LHCN-M2 (cell line): ENCODE measurements at regions not wholly inside any gene's neighbourhood (a gene's known extent, or its start where the extent isn't known, plus 50 kb on each side); places are given as distances from the start of the nearest gene placed in this dataset.

Source experiments
- DNase-seq: peaks from one replicate; pipeline ENCODE4 v3.0.0-alpha.2; 2012; ENCODE audit warnings: low read depth

DNA sequence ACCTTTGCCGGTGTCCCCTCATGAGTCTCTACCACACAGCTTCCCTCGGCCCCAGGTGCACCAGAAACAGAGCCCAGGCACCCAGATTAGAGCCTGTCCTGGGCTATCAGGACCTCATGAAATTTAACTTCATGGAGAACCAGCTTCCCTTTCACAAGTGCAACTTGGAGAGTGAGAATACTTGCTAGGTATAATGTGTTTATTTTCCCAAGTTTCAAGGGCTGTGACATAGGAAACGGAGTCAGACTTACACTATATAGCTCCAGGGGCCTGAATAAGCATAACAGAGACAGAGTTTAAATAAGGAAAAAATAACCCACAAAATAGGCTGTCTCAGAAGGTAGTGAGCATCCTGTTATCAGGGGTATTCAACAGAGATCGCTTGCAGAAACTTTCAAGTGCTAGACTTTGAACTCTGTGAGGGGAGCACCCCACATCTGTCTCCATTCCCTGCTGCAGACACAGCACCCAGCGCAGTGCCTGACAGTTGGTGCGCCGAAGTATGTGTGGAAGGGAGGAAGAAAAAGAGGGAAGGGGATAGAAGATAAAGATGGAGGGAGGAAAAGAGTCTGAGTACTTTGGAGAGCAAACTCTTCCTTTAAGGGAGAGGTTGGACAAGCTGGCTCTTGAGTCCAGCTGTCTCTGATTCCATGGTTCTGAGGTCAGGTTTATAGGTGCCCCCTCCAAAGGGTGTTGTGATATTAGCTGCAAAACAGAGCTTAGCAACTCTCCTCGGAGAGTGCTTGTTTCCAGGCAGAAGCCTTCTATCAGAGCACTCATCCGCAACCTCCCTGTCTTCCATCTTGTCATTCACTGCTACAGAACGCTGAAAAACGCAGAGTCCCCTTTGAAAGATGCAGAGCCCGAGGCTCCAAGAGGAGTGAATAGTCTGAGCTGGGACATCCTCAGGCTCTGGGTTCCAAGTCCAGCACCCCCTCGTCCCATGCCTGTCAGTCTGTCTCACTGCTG is 84.8 kb downstream of the CPN2 start:
- DNase-seq = no peak

DNA sequence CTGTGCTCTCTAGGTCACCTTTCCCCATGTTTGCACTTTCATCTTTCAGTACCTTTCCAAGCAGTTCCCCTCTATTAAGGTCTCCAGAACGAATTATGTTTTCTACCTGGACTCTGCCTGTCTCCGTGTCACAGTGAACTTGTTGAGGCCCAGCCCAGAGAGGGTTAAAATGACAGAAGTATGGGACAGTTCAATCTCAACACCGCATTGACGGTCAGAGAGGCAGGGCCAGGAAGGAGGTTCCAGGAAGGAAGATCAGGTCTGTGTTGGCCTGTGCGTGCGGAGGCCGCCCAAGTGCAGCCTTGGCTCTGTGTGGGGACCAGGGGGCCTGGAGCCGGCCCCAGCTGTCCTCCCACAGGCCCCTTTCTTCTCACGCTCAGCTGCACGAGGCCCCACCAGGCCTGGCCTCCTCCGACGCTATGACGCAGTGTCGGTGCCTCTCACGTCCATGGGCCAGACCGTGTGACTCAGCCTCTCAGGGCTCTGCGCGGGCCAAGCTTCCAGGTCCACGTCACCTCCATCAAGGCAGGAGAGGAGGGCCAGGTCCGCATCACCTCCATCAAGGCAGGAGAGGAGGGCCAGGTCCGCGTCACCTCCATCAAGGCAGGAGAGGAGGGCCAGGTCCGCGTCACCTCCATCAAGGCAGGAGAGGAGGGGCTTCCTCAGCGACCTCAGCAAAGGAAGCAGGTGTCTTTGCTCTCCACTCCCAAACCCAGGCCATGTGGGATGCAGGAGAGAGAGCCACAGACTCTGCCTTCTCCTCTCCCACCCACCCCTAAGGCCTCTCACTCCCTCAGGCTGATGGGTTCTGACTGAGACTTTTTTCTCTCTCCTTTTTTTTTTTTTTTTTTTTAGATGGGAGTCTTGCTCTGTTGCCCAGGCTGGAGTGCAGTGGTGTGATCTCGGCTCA is 83.1 kb downstream of the CPN2 start:
- DNase-seq = no peak

DNA sequence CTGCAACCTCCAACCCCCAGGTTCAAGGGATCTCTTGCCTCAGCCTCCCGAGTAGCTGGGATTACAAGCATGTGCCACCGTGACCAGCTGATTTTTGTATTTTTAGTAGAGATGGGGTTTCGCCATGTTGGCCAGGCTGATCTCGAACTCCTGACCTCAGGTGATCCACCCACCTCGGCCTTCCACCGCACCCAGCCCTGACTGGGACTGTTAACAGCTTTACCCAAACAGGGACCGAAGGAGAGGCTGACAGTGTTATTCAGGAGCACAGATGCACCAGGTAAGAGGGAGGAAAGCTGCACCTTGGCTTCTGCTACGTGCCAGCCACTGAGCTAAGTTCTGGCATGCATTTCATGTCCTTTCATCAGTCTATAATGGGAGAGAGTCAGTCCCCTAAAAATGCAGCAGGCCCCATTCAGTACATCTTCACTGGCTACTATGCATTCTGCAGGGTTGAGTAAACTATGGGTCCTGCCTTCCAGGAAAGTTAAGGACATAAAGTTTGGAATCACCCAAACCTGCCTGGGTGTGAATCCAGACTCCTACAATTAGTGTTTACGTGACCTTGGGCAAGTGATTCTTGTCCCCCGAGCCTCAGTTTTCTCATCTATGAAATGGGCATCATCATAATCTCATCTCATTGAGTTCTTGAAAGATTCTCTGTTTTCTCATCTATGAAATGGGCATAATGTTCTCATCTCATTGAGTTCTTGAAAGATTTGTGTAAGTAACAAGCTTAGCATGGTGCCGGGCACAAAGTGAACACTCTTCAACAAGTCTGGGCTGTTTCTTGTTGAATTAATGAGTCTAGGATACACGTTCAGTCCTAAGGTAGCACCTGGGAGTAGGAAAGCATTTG is 82.2 kb downstream of the CPN2 start:
- no peak for DNase-seq

DNA sequence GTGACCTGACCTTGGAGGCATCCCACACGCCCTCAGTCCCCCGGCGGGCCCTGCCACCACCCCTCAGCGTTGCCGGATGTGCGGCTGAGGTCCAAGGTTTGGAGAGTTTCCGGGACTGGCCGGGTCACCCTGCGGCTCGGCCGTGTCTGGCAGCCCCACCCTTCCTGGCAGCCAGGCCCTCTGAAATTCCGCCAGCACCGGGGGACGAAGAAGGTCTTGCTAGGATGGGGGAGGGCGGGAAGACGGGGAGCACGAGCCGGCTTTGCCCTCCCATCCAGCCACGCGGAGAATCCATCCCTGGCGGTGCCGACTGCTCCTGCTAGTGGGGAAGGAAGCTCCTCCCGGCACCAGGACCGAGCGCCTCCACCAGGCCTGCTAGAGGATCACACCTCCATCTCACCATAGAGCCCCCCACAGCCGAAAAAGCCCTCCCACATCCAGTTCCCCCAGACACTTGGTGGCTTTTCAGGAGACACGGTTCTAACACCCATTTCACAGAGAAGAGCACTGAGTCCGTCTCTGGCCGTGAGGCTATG is 81.5 kb downstream of the CPN2 start:
- DNase-seq = no peak

DNA sequence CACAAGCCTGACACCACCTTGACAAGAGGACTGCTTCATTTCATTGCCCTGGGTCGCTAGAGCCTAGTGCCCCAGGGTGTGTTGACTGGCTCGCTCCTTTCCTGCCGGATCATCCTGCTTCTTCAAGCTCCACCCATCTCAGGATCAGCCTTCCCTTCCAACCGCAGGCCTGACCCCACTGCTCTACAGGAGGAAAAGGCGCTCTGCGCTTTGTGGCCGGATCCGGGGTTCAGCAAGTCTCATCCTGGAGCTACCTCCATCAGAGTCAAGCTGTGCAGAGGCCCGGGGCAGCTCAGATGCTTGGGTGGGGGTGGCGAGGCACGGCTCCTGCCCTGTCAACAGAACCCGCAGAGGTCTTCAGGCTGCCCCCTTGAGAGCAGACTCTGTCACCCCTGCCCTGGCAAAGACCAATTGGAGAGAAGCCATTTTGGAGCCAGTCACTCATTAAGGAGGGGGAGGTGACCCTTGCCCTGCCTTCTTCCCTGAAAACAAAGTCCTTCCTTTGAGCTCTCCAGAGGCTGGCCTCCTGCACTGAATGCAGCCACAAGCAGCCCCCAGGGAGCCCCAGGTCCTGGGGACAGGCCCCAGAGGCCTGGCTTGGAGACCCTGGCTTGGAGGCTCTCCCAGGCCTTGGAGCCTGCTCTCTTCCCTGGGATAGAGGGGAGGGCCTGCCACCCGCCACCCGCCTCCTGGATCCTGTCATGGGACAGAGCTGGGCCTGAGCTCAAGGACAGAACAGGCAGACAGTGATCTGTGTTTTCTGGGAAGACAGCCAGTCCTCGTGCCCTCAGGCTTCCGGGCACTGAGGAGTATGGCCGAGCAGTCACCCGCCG is 80.3 kb downstream of the CPN2 start:
- DNase-seq = peak; percentile 35

DNA sequence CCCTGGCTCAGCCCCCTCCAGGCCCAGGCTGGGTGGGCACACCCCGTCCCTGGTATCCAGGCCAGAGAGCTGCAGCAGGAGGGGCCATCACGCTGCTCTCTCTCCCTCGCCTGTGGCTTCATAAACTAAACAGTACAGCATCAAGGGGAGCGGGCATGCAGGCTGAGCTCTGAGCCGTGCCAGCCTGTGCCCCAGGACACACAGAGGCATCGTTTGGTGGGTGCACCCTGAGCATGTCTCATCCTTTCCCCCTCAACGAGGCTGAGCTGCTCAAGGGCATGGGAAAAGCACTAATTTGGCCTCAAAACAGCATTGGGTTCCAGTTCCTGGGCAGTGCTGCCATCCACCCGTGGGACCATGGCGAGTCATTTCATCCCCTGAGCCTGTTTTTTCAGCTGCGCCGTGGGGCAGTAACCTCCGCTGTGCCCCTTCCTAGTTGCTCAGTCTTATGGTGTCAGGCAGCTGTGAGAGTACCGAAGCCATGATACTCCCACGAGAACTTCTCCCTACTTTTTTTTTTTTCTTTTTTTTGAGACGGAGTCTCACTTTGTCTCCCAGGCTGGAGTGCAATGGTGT is 79.6 kb downstream of the CPN2 start:
- peak; percentile 66 for DNase-seq

DNA sequence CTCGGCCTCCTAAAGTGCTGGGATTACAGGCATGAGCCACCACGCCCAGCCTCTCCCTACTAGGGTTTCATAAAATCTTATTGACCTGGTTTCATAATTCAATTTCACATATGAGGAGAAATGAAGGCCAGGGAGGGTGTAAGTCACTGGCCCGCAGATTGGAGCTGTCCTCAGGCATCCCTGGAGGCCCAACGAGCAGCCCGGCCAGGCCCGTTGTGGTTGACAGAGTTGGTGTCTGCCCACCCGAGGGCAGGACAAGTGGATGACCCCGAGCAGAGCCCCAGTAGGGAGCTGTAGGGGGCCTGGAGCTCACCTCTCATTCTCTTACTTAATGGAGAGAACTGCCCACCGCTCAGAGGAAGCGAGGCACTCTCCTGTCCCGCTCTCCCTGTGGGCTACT is 78.9 kb downstream of the CPN2 start:
- DNase-seq = no peak

DNA sequence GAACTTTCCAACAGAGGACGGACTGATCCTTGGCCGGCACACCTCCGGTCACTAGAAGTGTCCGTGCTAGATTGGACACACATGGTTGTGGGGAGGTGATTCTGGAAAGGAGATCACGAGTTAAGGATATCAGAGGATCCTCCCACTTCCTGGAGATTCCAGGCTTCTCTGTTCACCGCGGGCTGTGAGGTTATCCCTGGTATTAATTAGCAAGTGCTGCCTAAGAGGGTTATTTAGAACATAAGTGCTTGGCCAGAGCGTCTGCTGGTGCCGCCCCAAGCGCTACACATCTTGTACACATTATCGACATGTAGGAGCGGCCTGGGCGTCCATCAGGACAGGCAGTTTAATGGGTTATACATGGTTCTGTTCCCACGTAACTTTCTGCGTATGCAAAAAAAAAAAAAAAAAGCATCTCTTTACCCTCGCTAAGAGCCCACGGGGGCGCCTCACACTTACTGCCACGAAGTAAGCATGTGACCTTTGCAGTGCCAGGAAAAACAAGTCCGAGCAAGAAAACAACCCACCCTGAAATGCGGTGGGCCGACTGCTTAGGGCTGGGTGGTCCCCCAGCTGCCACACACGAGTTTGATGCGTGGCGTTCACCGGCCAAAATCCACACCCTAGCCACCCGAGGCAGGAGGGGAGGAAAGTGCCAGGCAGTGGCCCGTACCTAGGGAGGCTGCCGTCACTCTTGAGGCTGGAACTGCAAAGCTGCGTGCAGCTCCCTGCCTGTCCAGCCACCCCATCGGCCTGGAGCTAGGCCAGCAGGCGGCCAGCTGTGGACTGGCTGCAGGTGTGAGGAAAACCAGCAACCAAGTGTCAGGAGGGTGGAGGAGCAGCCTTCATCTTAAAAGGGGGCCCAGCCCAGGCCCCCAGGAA is 78.0 kb downstream of the CPN2 start:
- DNase-seq = no peak

DNA sequence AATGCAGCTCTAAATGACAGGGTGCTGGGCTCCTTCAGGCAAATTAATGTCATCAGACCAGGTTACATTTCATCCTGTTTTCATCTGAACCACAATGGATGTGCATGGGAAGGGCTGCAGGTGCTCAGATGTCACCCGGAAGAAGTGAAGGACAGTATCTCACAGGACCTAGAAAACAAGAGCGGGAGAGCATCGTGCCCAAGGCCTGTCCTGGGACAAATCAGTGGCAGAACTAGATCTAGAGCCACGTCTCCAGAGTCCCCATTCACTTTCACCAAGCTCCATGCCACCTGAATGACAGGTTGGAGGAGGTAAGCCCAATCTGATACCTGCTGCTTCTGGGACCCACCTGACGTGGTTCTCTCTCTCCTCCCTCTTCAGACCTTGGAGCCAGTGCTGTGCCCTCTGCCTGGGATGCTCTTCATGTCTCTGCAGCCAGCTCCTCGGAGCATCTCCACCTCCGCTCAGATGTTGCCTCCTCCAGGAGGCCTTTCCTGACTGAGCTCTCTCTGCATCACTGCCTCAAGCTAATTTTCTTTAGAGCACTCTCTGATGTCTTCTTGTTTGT is 77.3 kb downstream of the CPN2 start:
- DNase-seq = no peak

DNA sequence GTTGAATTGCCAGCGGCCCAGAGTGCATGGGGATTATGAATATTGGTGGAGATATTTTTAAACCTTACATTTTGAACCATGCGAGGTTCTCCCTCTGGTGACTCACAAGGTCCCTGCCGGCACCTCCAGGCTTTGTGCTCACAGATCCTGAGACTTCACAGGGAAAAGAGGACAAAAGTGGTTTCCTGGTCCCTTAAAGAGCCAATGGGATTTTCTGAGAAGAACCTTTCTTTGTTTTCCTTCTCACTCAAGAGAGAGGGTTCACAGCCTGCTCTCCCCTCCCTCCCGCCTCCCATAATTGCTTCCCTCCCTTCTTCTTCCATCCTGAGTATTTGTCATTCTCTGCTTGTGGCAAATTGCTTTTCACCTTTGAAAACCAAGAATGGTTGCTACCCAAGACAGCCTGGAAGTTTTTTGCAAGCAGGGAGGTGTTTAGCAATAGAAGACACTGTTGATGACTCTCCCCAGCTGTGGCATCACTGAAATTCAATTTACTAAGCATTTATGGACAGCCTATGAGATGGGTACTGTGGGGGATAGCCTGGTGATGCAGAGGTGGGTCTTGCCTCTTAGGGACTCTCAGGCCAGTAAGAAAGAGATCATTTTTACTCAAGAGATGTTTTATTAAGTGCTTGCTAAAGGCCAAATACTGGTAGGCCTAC is 76.6 kb downstream of the CPN2 start:
- DNase-seq = no peak

DNA sequence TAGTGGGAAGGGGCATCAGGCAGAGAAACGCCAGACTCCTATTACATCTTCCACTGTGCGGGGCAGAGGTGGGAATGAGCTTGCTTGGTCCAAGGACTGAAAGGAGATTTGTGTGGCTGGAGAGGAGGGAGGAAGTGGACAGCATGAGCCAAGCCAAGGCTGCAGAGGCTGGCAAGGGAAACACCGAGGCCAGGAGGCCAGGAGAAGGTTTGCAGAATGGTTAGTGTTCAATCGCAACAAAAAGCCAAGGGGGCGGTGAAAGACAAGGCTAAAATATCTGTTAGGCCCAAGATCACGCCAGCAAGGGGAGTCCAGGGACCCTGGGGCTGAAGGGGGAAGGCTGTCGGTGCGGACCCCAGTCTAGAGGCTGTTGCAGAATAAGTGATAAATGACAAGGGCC is 75.8 kb downstream of the CPN2 start:
- no peak for DNase-seq

DNA sequence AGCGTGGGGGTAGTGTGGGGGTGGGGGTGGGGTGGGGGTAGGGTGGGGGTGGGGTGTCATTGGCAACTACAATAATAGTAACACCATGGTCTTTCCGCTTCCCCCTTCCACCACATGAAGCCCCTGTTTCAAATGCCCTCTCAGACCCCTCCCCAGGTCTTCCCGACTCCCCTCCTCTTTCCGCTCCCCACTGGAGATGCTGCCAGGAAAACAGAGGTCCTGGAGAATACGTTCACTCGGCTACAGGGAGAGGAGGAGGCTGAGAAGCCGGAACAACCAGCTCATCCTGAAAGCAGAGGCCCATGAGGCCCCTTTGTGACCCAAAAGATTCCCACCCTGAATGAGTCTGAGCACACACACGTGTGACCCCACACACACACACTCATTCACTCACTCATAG is 75.4 kb downstream of the CPN2 start:
- DNase-seq = no peak

DNA sequence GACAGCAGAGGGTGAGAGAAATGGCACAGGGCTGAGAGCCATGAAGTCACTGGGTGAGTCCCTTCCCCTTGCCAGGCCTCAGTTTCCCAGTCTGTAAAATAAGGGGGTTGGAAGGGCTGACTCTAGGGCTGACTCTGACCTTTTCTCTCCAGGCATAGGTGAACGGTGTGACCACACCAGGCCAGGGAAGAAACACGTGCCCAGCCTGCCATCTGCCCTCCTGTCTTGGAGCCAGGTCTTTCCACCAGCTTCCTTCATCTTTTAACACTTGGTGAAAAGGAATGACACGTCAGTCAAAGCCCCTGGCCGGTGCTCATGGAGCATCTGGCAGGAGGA is 74.4 kb downstream of the CPN2 start:
- DNase-seq = no peak

DNA sequence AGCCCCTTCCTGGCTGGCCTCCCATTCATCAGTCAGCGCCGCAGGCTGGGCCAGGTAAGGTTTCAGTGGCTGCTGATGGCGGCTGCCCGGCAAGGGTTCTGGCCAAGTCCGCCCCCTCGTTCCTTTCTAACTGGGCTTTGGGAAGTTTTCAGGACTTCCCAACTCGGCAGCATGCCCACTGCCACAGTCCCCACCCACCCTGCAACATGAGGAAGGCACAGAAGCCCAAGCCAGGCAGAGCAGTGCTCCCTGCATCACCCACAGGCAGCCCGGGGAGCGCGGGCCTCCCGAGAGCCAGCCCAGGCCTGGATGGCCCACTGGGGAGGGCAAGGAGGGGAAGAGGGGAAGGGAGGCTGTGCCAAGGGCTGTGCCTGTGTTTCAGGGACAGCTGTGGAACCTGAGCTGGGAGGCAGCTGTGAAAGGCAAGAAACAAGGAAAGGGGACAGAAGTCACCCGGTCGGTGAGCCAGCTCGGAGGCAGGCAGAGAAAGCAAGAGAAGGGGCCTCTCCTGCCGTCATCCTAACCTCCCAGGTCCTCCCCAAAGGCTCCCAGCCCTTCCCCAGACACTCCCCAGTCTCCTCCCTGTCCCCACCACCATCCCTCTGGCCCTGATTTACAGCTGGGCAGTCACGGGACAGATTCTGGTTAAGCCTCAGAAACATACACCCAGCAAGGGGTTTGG is 73.9 kb downstream of the CPN2 start:
- DNase-seq = no peak

DNA sequence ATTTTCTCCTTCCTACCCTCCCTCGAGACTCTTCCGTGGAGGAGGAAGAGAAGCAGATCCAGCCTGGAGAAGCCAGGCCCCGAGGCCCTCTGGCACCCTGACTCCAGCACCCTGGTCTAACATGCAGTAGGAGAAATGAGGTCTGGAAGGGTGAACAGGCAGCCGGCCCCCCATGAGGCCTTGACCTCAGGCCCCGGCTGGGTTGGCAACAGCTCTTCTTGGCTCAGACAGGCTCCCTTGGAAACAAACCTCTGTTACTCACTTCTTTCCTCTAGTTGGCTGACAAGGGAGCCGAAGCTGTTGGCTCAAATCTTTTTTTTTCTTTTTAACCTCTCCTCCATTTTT is 73.4 kb downstream of the CPN2 start:
- DNase-seq = no peak

DNA sequence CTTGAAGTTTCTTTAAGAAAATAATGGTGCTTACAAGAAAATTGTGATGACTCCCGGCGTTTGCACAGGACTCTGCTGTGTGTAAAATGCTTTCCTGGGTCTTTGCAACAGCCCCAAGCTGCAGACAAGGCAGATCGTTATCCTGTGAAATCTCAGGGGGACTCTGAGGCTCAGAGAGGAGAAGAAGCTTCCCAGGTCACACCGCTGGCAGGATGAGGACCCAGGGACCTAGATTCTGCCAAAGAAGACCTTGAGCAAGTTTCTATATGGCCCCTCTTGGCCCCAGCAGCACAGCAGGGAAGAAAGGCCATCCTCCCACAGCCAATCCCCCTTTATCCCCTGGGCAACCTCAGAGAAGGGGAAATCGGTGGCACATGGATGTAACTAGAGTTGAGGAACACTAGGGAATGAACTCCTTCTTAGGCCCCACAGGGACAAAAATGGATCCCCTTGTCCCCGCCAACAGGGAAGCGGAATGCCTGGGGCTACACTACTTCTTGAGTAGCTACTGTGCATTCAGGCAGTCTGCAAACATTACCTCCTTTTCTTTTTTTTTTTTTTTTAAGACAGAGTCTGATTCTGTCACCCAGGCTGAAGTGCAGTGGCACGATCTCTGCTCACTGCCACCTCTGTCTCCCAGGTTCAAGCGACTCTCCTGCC is 72.8 kb downstream of the CPN2 start:
- DNase-seq = no peak

DNA sequence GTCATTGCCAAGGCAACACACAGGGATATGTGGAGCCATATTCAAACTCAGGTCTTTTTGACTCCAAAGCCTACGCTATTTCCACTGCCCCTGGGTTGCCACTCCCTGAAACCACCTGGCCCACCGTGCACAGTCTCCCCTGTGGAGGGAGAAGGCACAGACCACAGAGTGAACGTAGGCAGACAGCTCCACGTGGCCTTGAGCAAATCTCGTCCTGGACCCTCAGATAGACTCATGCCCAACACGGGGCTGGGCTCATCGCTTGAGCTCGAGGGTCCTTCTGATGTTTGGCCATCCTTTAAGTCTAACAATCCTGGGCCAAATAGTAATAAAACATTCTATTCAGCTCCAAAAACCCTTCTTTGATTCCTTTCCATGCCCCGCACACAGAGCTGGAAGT is 72.0 kb downstream of the CPN2 start:
- DNase-seq = no peak
